Neuronal stem cell (in vitro differentiated cells): ENCODE measurements at regions not wholly inside any gene's neighbourhood (a gene's known extent, or its start where the extent isn't known, plus 50 kb on each side); places are given as distances from the start of the nearest gene placed in this dataset.

ENCODE experiments used
- DNase-seq: peaks from one replicate; pipeline ENCODE4 v3.0.0-alpha.2; 2013; ENCODE audit warnings: low spot score
- H2AFZ ChIP-seq: one replicate; pipeline ENCODE4 v1.6.1; 2013; ENCODE audit warnings: mild to moderate bottlenecking, low read length, inconsistent platforms
- H2AK5ac ChIP-seq: 2 replicates; pipeline ENCODE4 v1.6.1; 2013; ENCODE audit warnings: low read depth, mild to moderate bottlenecking, inconsistent platforms, low read length, moderate library complexity, mixed read lengths
- H2BK120ac ChIP-seq: 2 replicates; pipeline ENCODE4 v1.6.1; 2013; ENCODE audit warnings: low read depth, mild to moderate bottlenecking, inconsistent platforms, low read length, moderate library complexity, mixed read lengths
- H2BK12ac ChIP-seq: one replicate; pipeline ENCODE4 v1.6.1; 2013; ENCODE audit warnings: low read length, inconsistent platforms
- H2BK15ac ChIP-seq: 2 replicates; pipeline ENCODE4 v1.6.1; 2013; ENCODE audit warnings: mild to moderate bottlenecking, low read length, inconsistent platforms, mixed read lengths
- H2BK5ac ChIP-seq: one replicate; pipeline ENCODE4 v1.6.1; 2013; ENCODE audit warnings: inconsistent platforms, mild to moderate bottlenecking, low read length, moderate library complexity
- H3K14ac ChIP-seq: one replicate; pipeline ENCODE4 v1.6.1; 2013; ENCODE audit warnings: low read length, inconsistent platforms
- H3K18ac ChIP-seq: 2 replicates; pipeline ENCODE4 v1.6.1; 2013; ENCODE audit warnings: low read length, inconsistent platforms
- H3K23ac ChIP-seq: 2 replicates; pipeline ENCODE4 v1.6.1; 2013; ENCODE audit warnings: low read depth, mild to moderate bottlenecking, mixed read lengths, low read length, inconsistent platforms; ENCODE audit not compliant: poor library complexity
- H3K27ac ChIP-seq: replicated peaks from 3 replicates; pipeline ENCODE4 v1.5.1; 2013; ENCODE audit warnings: low read length, inconsistent platforms
- H3K27me3 ChIP-seq, 3 experiments: 2 replicates each; pipeline ENCODE4 v1.6.1; 2013; ENCODE audit warnings: low read length in 3 of 3, mild to moderate bottlenecking in 2 of 3, inconsistent platforms in 1 of 3, low read depth in 1 of 3, mixed read lengths in 1 of 3, moderate library complexity in 1 of 3; ENCODE audit not compliant: control insufficient read depth in 3 of 3, insufficient read depth in 3 of 3
- H3K36me3 ChIP-seq, 2 donors: replicated peaks in 1 of 2; 2 replicates each; pipeline ENCODE4 v1.6.1; 2013; ENCODE audit warnings: low read length in 2 of 2; ENCODE audit not compliant: control insufficient read depth in 2 of 2, insufficient read depth in 2 of 2
- H3K4ac ChIP-seq: 2 replicates; pipeline ENCODE4 v1.6.1; 2013; ENCODE audit warnings: inconsistent platforms, mild to moderate bottlenecking, low read length, moderate library complexity
- H3K4me1 ChIP-seq, 2 donors: 1 replicate in 1 of 2; 2 replicates in 1 of 2; pipeline ENCODE4 v1.6.1; 2013; ENCODE audit warnings: low read length in 2 of 2, low read depth in 1 of 2; ENCODE audit not compliant: control insufficient read depth in 2 of 2, insufficient read depth in 1 of 2
- H3K4me2 ChIP-seq: one replicate; pipeline ENCODE4 v1.6.1; 2013; ENCODE audit warnings: mild to moderate bottlenecking, low read length, inconsistent platforms; ENCODE audit not compliant: insufficient read depth, poor library complexity, severe bottlenecking
- H3K4me3 ChIP-seq, 2 donors: 2 replicates each; pipeline ENCODE4 v1.5.1; 2013; ENCODE audit warnings: low read length in 2 of 2, mild to moderate bottlenecking in 2 of 2, inconsistent platforms in 1 of 2, moderate library complexity in 1 of 2
- H3K79me1 ChIP-seq: one replicate; pipeline ENCODE4 v1.6.1; 2013; ENCODE audit warnings: low read depth, mild to moderate bottlenecking, inconsistent platforms, low read length, moderate library complexity
- H3K9ac ChIP-seq: one replicate; pipeline ENCODE4 v1.6.1; 2013; ENCODE audit warnings: mild to moderate bottlenecking, low read depth, low read length, inconsistent platforms; ENCODE audit not compliant: poor library complexity
- H3K9me3 ChIP-seq, 2 donors: replicated peaks in 1 of 2; 2 replicates each; pipeline versions ENCODE3 to v1.6.1; 2013; ENCODE audit warnings: low read length in 2 of 2, mild to moderate bottlenecking in 2 of 2, inconsistent platforms in 1 of 2, low read depth in 1 of 2, mixed read lengths in 1 of 2, moderate library complexity in 1 of 2; ENCODE audit not compliant: control insufficient read depth in 2 of 2, insufficient read depth in 1 of 2
- H4K8ac ChIP-seq: one replicate; pipeline ENCODE4 v1.6.1; 2013; ENCODE audit warnings: low read depth, mild to moderate bottlenecking, inconsistent platforms, low read length, moderate library complexity
- H4K91ac ChIP-seq: one replicate; pipeline ENCODE4 v1.6.1; 2013; ENCODE audit warnings: low read length, low read depth, mild to moderate bottlenecking, inconsistent platforms; ENCODE audit not compliant: poor library complexity
- WGBS, 2 donors: extraction: QIAGEN DNeasy Blood & Tissue Kit; methylation state at CpG; one replicate each; pipeline ENCODE4 v1.1.7; 2013; ENCODE audit warnings: missing lambda C conversion rate in 2 of 2, mixed read lengths in 1 of 2; ENCODE audit not compliant: insufficient read length in 2 of 2, insufficient replicate concordance in 1 of 2; ENCODE audit errors: extremely low coverage in 2 of 2; 5-methylcytosine and 5-hydroxymethylcytosine counted together

DNA sequence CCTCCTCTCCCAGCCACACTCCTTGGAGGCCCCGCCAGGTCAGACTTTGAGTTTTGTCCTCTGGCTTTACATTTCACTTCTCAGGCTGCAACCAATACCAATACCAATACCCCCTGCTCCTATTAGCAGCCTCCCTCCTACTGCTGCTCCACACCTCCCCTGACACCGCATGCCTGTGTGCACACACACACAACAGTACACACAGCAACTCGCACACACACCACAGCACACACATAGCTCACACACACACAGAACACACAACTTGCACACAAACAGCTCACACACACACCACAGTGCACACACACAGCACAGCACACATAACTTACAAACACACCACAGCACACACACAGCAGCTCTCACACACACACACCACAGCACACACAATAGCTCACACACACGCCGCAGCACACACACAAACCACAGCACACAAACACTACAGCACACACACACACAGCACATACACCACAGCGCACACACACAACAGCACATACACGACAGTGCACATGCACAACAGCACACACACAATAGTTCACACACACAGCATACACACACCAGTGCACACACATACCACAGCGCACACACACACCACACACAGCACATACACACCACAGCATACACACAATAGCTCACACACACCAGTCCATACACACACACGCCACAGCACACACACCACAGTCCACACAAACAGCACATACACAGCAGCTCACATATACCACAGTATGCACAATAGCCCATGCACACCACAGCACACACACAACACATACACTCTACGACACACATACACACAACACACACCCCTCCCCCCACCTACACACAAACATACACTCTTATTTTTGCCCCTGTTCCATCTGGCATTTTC lies 204.7 kb downstream of the UACA start:
- Histone ChIP-seq H3K36me3 (peaks cover 0 to 3% of the 10 kb centered on the region in 2 donors), H3K4me2 (no peak overlapping the region), H3K9me3 (peaks cover 0 to 5% of the 10 kb centered on the region in 2 donors), H3K4ac (peak overlapping the region; percentile 80), H4K91ac (peak overlapping the region; percentile 89), H3K79me1 (peaks cover 4% of the 10 kb centered on the region), H3K14ac (peak overlapping the region; percentile 98), H2BK5ac (no peak overlapping the region), H3K27me3 (peaks cover 0 to 7% (median 0%) of the 10 kb centered on the region in 3 experiments), H3K27ac (no peak overlapping the region), H2BK120ac (peak overlapping the region; percentile 21), H2AK5ac (peak overlapping the region; percentile 48), H3K4me3 (peak overlapping the region in 1 of 2 donors; percentile 68), H3K4me1 (peaks cover 0 to 14% of the 10 kb centered on the region in 2 donors), H2AFZ (peak overlapping the region; percentile 3), H2BK15ac (peak overlapping the region; percentile 51), H2BK12ac (peak overlapping the region; percentile 53), H4K8ac (peak overlapping the region; percentile 77), H3K18ac (peak overlapping the region; percentile 60), H3K9ac (peak overlapping the region; percentile 63), H3K23ac (peak overlapping the region; percentile 40)
- DNase-seq = no peak
- WGBS, 2 donors = 100% methylated on average over 1 of the region's 10 CpGs; no CpG with 5 or more reads in 1 of the 2 donors

GRCh38 chr15:70557521-70558258 lies 205.7 kb downstream of the UACA start:
- Histone ChIP-seq H2AK5ac (peak overlapping the region; percentile 60), H3K4me3 (no peak overlapping the region), H2BK12ac (no peak overlapping the region), H4K8ac (no peak overlapping the region), H2AFZ (no peak overlapping the region), H3K79me1 (peaks cover 4% of the 10 kb centered on the region), H3K4me1 (peaks cover 0 to 14% of the 10 kb centered on the region in 2 donors), H3K27ac (no peak overlapping the region), H3K36me3 (peaks cover 0 to 3% of the 10 kb centered on the region in 2 donors), H3K4ac (no peak overlapping the region), H2BK5ac (no peak overlapping the region), H3K4me2 (no peak overlapping the region), H3K18ac (peak overlapping the region; percentile 15), H3K27me3 (peaks cover 0 to 7% (median 0%) of the 10 kb centered on the region in 3 experiments), H4K91ac (no peak overlapping the region), H3K9me3 (peaks cover 0 to 5% of the 10 kb centered on the region in 2 donors), H3K14ac (no peak overlapping the region), H2BK120ac (no peak overlapping the region), H2BK15ac (no peak overlapping the region), H3K9ac (peak overlapping the region; percentile 18), H3K23ac (no peak overlapping the region)
- no peak for DNase-seq
- no CpG with 5 or more reads among the region's 3 CpGs for WGBS, 2 donors

DNA sequence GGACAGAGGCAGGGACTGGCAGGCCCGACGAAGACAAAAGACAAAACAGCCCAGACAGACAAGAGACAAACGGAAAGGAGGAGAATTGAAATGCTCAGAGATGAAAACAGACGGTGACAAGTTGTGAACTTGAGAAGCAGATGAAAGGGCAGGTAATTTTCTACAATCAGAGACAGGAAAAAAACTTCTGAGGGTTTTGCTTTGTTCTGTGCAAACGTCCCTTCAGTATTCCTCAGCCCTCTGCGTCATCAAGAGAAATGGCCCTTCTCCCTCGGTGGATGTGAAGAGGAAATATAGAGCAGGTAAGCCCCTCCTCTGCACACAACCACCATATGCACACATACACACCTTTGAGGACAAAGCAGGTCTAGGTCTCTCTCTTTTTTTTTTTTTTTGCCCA lies 206.6 kb downstream of the UACA start:
- Histone ChIP-seq H3K27me3 (peaks cover 0 to 7% (median 0%) of the 10 kb centered on the region in 3 experiments), H2BK5ac (no peak overlapping the region), H2BK12ac (no peak overlapping the region), H2AFZ (peak overlapping the region; percentile 55), H3K4me3 (no peak overlapping the region), H3K9ac (no peak overlapping the region), H3K4me1 (peaks cover 0 to 14% of the 10 kb centered on the region in 2 donors), H3K14ac (no peak overlapping the region), H2BK120ac (no peak overlapping the region), H3K4me2 (no peak overlapping the region), H3K36me3 (peaks cover 0 to 3% of the 10 kb centered on the region in 2 donors), H3K9me3 (peaks cover 0 to 5% of the 10 kb centered on the region in 2 donors), H3K23ac (no peak overlapping the region), H3K18ac (no peak overlapping the region), H3K27ac (no peak overlapping the region), H4K8ac (no peak overlapping the region), H2AK5ac (no peak overlapping the region), H4K91ac (no peak overlapping the region), H3K4ac (no peak overlapping the region), H3K79me1 (peaks cover 4% of the 10 kb centered on the region), H2BK15ac (no peak overlapping the region)
- DNase-seq = no peak
- WGBS, 2 donors = no CpG with 5 or more reads among the region's 7 CpGs
